ENCODE measurements at regions not wholly inside any gene's neighbourhood (a gene's known extent, or its start where the extent isn't known, plus 50 kb on each side); places are given as distances from the start of the nearest gene placed in this dataset.

DNA sequence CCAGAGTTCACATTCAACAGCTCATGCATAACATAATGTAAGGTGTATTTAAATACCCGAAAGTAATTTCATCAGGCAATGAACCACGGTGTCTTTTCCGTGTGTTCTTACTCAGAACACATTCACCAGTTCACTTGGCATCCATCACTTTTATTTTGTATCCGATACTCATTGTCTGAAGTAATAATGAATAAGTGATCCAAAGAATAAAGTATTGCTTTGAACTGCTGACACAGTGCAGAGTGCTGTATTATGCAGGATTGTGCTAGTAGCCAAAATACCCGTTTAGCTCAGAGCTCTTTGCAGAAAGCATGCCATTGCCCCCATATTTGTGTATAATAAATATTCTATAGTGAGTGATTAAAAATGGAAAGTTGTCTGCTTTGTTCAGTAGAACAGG lies 460.9 kb upstream of the KCNMB2 start:
- Histone ChIP-seq H3K27me3 (ENCODE audit: insufficient read depth, low read depth, low read length) (no peaks in the 10 kb centered on the region), H3K79me2 (replicated peaks; ENCODE audit: insufficient read depth, low read length) (no peaks in the 10 kb centered on the region), H3K4me3 (ENCODE audit: low read length) (no peak overlapping the region), H3F3A (ENCODE audit: insufficient read depth, low read length, poor library complexity, severe bottlenecking) (no peaks in the 10 kb centered on the region), H3K9ac (ENCODE audit: low read length) (no peak overlapping the region), H3K9me3 (ENCODE audit: low read length) (no peaks in the 10 kb centered on the region), H4K20me1 (ENCODE audit: insufficient read depth) (no peaks in the 10 kb centered on the region), H3K36me3 (ENCODE audit: insufficient read depth, low read length) (no peaks in the 10 kb centered on the region), H3K4me2 (ENCODE audit: low read length) (no peak overlapping the region), H2AFZ (ENCODE audit: low read depth, low read length) (no peak overlapping the region), H3K27ac (ENCODE audit: low read length) (no peak overlapping the region), H3K9me2 (ENCODE audit: insufficient read depth, low read length) (no peaks in the 10 kb centered on the region)
- no peak for TF ChIP-seq EP300 (conservative IDR thresholded peaks at IDR 0.05; ENCODE audit: poor library complexity, severe bottlenecking)
- TF ChIP-seq MXI1 (conservative IDR thresholded peaks at IDR 0.05; ENCODE audit: poor library complexity, severe bottlenecking) = no peak
- TF ChIP-seq, protein P1, sequence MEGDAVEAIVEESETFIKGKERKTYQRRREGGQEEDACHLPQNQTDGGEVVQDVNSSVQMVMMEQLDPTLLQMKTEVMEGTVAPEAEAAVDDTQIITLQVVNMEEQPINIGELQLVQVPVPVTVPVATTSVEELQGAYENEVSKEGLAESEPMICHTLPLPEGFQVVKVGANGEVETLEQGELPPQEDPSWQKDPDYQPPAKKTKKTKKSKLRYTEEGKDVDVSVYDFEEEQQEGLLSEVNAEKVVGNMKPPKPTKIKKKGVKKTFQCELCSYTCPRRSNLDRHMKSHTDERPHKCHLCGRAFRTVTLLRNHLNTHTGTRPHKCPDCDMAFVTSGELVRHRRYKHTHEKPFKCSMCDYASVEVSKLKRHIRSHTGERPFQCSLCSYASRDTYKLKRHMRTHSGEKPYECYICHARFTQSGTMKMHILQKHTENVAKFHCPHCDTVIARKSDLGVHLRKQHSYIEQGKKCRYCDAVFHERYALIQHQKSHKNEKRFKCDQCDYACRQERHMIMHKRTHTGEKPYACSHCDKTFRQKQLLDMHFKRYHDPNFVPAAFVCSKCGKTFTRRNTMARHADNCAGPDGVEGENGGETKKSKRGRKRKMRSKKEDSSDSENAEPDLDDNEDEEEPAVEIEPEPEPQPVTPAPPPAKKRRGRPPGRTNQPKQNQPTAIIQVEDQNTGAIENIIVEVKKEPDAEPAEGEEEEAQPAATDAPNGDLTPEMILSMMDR (IDR thresholded peaks at IDR 0.05; ENCODE audit: poor library complexity, severe bottlenecking) = no peak
- TF ChIP-seq RAD21 (conservative IDR thresholded peaks at IDR 0.05) = no peak
- TF ChIP-seq, protein P2, sequence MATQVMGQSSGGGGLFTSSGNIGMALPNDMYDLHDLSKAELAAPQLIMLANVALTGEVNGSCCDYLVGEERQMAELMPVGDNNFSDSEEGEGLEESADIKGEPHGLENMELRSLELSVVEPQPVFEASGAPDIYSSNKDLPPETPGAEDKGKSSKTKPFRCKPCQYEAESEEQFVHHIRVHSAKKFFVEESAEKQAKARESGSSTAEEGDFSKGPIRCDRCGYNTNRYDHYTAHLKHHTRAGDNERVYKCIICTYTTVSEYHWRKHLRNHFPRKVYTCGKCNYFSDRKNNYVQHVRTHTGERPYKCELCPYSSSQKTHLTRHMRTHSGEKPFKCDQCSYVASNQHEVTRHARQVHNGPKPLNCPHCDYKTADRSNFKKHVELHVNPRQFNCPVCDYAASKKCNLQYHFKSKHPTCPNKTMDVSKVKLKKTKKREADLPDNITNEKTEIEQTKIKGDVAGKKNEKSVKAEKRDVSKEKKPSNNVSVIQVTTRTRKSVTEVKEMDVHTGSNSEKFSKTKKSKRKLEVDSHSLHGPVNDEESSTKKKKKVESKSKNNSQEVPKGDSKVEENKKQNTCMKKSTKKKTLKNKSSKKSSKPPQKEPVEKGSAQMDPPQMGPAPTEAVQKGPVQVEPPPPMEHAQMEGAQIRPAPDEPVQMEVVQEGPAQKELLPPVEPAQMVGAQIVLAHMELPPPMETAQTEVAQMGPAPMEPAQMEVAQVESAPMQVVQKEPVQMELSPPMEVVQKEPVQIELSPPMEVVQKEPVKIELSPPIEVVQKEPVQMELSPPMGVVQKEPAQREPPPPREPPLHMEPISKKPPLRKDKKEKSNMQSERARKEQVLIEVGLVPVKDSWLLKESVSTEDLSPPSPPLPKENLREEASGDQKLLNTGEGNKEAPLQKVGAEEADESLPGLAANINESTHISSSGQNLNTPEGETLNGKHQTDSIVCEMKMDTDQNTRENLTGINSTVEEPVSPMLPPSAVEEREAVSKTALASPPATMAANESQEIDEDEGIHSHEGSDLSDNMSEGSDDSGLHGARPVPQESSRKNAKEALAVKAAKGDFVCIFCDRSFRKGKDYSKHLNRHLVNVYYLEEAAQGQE (IDR thresholded peaks at IDR 0.05; ENCODE audit: borderline replicate concordance) = no peak

GRCh38 chr3:178078953-178079352 lies 457.3 kb upstream of the KCNMB2 start:
- H3F3A ChIP-seq (ENCODE audit: insufficient read depth, low read length, poor library complexity, severe bottlenecking) = peaks cover 2% of the 10 kb centered on the region
- H3K9ac ChIP-seq (ENCODE audit: low read length) = no peak overlapping the region
- H3K9me2 ChIP-seq (ENCODE audit: insufficient read depth, low read length) = no peaks in the 10 kb centered on the region
- no peaks in the 10 kb centered on the region for H3K36me3 ChIP-seq (ENCODE audit: insufficient read depth, low read length)
- TF ChIP-seq SMC3 (conservative IDR thresholded peaks at IDR 0.05; ENCODE audit: poor library complexity) (no peak), EZH2 (IDR thresholded peaks at IDR 0.05; ENCODE audit: borderline replicate concordance, insufficient read depth, low read length, poor library complexity, severe bottlenecking) (no peak), RAD21 (conservative IDR thresholded peaks at IDR 0.05) (no peak), MXI1 (conservative IDR thresholded peaks at IDR 0.05; ENCODE audit: poor library complexity, severe bottlenecking) (no peak), EP300 (conservative IDR thresholded peaks at IDR 0.05; ENCODE audit: poor library complexity, severe bottlenecking) (no peak), POLR2AphosphoS5 (IDR thresholded peaks at IDR 0.05) (no peak), TAF1 (IDR thresholded peaks at IDR 0.05; ENCODE audit: low read depth) (no peak)
- TF ChIP-seq, protein P2 (IDR thresholded peaks at IDR 0.05; ENCODE audit: borderline replicate concordance) = no peak
- TF ChIP-seq, protein P1 (IDR thresholded peaks at IDR 0.05; ENCODE audit: poor library complexity, severe bottlenecking) = no peak
- no peaks in the 10 kb centered on the region for H4K20me1 ChIP-seq (ENCODE audit: insufficient read depth)
- no peaks in the 10 kb centered on the region for H3K9me3 ChIP-seq (ENCODE audit: low read length)
- H3K27me3 ChIP-seq (ENCODE audit: insufficient read depth, low read depth, low read length) = no peaks in the 10 kb centered on the region
- no peaks in the 10 kb centered on the region for H3K79me2 ChIP-seq (replicated peaks; ENCODE audit: insufficient read depth, low read length)
- no peak overlapping the region for H3K4me3 ChIP-seq (ENCODE audit: low read length)
- no peak overlapping the region for H2AFZ ChIP-seq (ENCODE audit: low read depth, low read length)
- H3K4me2 ChIP-seq (ENCODE audit: low read length) = no peak overlapping the region
- H3K27ac ChIP-seq (ENCODE audit: low read length) = no peak overlapping the region

All from neural cell (in vitro differentiated cells).